ENCODE measurements at regions not wholly inside any gene's neighbourhood (a gene's known extent, or its start where the extent isn't known, plus 50 kb on each side); places are given as distances from the start of the nearest gene placed in this dataset.
A peak's percentile ranks its signal among the peaks of the same experiment; 100 is the strongest.
"Not testable (repeated sequence)": the region's sequence is repeated elsewhere in the genome, so short reads cannot be mapped to it uniquely, and the experiment has no call there.

- DNase-seq = no peak
Observed at GRCh38 chr12:124471828-124472227, 95.6 kb downstream of the NCOR2 start.

GRCh38 chr12:124470806-124471205 is 96.6 kb downstream of the NCOR2 start:
- DNase-seq = no peak

DNA sequence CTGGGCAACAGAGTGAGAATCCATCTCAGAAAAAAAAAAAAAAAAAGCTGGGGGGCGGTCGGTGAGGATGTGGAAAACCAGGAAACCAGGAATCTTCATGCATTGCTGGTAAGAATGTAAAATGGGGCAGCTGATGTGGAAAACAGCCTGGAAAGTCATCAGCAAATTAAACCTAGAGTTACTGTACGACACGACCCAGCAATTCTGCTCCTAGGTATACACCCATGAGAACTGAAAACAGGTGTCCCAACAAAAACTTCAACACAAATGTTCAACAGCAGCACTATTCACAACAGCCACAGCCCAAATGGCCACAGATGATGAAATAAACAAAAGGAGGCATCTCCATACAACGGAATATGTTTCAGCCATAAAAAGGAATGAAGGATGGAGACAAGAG is 97.3 kb downstream of the NCOR2 start:
- no peak for DNase-seq

DNA sequence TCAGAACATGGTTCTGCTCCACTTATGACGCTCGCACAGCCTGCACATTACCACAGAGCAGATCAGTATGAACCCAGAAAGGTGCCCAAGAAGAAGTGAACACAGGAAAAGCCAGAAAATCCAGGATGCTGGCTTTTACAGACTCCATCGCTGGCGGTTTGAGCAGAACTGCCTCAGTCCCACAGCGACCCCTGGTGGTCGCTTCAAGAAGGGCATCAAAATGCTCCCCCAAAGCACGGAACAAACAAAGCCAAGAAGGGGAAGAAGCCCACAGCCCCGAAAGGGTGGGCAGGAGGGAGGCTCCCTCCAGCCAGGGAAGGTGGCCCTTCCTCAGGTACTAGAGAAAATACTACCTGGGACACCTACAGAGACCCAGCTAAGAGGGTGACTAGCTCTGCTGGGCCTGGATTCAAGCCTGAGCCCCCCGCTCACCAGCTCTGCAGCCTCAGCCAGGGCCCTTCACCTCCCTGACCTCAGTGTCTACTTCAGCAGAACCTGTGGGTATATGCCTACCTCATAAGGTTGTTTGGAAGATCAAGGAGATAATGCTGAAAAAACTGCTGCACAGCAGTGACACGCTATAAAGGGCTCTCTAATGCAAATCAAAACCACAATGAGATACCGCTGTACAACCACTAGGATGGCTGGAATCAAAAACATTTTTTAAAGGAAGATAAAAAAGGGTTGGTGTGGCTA is 98.1 kb downstream of the NCOR2 start:
- DNase-seq = no peak

DNA sequence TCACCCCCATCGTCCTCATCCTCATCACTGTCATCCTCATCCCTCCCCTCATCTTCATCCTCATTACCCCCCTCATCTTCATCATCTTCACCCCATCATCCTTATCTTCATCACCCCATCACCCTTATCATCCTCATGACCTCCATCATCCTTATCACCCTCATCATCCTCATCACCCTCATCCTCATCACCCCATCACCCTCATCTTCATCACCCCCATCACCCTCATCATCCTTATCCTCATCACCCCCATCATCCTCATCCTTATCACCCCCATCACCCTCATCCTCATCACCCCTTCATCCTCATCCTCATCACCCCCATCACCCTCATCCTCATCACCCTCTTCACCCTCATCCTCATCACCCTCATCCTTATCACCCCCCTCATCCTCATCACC is 99.9 kb downstream of the NCOR2 start:
- not testable (repeated sequence) for DNase-seq

DNA sequence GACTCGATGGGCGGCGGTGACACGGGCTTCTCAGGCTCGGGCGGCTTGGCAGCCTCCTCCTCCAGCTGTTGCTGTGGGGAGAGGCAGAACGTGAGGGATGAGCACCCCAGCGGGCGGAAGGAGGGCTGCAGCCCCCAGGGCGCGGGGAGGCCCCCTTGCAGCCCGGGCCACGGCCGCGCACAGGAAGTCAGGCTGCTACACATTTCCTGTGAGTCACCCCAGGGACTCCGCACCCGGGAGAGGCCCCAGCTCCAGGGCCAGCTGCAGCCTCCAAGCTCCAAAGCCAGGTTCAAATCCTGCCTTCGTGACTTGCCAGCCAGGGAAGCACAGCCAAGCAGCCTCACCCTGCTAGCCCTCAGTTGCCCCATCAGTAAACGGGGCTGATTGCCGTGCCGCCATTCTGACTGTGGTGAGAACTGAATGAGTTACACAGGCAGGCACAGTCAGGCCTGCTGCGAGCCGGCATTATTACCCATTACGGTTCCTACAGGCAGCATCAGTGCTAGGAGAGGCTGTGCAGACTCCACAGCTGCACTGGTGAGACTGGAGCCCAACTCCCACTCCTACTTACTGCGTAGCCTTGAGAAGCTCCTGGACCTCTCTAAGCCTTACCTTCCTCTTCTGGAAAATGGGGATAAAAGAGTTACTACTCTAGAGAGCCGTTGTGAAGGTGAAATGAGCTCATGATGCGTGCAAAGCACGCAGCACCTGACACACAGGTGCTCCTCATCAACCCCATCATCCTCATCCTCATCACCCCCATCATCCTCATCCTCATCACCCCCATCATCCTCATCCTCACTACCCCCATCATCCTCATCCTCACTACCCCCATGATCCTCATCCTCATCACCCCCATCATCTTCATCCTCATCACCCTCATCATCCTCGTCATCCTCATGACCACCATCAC is 100.9 kb downstream of the NCOR2 start:
- DNase-seq = no peak

DNA sequence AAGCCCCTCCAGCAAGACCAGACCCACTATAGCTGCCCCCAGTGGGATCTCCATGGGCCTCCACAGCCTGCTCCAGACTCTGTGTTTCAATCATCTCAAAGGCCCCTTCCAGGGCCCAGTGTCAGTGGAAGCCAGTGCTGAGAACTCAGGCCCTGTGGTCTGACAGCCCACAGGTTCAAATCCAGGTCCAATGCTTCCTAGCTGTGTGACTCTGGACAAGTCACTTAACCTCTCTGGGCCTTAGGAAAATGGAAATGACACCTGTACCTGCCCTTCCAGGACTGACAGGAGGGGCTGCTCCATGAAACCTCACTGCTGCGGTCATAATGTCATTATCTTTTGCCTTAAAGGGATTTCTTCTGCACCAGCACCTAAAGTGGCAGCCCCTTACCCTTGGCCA is 101.9 kb downstream of the NCOR2 start:
- no peak for DNase-seq

- DNase-seq = no peak
Observed at GRCh38 chr12:124464830-124465229, 102.6 kb downstream of the NCOR2 start.

GRCh38 chr12:124464062-124464461 is 103.3 kb downstream of the NCOR2 start:
- peak; percentile 6 for DNase-seq

DNA sequence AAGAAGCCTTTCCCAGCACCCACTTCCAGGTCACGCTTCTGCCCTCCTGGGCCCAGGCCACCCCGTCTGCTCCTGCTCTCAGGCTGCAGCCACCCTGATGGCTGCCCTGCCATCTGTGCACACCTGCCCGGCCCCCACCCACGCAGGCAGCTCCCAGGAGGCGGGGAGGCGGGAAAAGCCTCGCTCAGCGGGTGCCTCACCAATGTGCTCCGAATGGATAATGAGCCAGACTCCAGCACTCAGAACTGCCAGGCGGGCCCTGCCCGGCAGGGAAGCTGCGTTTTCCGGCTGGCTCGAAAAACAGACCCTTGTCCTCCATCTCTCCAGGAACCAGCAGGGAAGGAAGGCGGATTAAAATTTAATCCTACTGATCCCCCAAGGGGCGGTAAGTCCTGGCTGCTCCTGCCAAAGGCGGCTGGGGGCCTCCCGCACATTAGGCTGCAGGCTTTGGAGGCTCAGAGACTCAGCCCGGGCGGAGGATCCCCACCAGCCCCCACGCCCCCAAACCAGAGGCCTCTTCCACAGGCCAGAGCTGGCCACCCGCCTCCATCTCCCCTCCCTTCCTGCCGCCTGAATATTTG is 104.0 kb downstream of the NCOR2 start:
- no peak for DNase-seq

GRCh38 chr12:124462750-124463149 is 104.7 kb downstream of the NCOR2 start:
- no peak for DNase-seq

- no peak for DNase-seq
Observed at GRCh38 chr12:124461851-124462623, 105.4 kb downstream of the NCOR2 start.

GRCh38 chr12:124461241-124461673 is 106.2 kb downstream of the NCOR2 start:
- DNase-seq = no peak

- DNase-seq = no peak
Observed at GRCh38 chr12:124460771-124461170, 106.6 kb downstream of the NCOR2 start.

DNA sequence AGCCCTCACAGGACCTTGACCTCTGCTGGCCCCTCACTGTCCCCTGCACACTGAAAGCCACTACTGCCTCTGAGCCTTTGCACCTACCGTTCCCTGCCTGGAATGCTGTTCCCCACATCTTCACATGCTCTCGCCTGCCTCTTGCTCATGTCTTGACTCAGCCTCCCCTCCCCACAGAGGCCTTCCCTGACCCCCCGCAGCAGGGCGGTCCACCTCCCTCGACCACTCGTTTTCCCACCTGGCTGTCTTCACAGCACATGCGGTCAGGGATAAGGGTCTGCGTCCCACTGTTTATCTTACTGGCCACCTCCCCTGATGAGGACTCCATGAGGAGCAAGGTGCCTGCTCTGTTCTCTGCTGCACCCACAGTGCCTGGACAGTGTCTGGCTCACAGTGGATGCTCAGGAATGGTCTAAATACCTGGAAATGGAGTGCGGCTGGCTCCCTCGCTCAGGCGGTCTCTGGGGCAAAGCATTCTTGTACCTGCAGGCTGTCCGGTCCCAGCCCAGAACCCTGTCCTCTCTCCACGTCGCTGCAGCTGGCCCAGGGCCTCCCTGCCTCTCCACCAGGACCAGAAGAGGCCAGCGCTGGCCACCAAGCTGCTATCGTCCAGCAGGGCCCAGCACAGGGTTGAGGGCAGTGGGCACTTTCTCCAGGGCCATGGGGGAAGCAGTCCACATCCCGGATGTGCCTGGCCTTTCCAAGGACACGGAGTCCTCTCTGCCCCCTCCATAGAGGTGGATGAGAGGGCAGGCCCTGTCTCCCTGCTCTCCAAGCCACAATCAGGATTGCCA is 107.4 kb downstream of the NCOR2 start:
- no peak for DNase-seq

DNA sequence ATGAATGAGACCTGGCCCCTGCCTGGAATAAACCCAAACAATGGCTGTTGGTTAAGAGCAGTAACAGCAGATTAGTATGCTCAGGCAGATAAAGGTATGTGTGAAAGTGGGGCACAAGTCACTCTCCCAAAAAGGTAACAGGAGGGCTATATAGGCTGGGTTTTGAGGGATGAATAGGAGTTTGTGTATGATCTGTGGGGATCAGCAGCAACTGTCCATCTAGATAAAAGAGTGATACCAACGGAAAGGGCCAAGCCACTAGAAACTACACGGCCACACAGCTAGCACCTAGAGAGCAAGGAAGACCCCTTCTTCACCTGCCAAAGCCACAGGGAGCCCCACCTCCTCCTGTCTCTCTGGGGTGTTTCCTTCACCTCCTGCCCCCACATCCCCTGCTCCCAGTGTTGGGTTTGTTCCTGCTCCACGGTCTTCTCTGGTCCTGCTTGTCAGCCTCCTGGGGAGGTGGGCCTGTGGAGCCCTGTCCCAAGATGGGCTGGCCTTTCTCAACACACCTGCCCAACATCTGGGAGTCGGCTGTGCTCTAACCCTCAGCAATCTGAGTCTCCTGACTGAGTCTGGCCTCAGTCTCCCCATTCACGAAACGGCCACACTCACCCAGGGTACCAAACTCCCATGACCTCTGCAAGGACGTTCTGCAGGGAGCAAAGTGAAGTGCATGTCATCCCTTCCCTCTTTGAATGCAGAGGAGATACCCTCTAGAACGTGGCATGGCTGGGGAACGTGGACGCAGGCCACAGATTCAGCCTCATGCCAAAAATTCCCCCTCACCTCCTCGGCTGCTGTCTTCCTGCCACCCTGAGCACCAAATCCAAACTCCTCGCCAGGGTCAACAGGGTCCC is 108.2 kb downstream of the NCOR2 start:
- no peak for DNase-seq

GRCh38 chr12:124458220-124458991 is 109.0 kb downstream of the NCOR2 start:
- DNase-seq = no peak

DNA sequence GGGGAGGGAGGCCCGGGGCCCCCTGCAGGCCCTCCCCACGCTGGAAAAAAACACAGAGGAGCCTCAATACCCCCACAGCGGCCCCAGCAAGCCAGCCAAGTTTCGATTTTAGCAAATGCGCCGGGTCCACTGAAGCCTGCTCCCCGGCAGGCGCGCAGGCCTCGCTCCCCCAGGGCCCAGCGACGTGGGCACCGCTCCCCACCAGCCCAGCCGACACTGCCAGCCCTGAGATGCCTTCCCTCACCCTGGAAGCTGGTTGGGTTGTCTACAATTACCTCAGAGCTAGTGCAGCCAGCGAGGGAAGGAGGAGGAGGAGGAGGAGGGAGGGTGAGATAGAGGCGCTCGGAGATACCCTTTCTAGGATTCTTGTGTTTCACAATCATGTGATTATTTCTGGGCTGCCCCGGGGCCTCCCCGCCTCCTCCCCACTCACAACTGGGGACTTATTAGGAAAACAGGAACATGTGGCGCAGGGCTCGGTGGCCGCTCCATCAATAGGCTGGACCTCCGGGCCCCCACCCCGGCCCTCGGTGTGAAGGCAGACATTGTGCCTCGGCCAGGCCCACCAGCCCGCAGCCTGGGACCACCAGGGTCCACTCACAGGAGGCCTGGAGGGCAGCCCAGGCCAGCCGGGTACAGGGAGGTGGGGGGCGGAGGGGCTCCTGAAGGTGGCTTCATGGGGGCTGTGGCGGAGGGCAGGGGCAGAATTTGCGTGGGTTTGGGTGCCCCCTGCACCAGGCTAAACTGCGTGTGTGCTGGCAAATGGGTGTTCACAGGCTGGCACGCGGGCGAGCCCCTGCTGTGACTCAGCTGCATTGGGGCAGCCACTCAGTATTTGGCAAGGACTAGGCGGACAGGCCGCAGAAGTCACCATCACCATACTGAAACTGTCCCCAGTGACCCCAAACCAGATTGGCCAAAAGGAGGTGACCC is 109.9 kb downstream of the NCOR2 start:
- DNase-seq = no peak

- DNase-seq = no peak
Observed at GRCh38 chr12:124456652-124457152, 110.7 kb downstream of the NCOR2 start.
